HAP-1 (cell line): ENCODE measurements at regions not wholly inside any gene's neighbourhood (a gene's known extent, or its start where the extent isn't known, plus 50 kb on each side); places are given as distances from the start of the nearest gene placed in this dataset.
"Not testable (repeated sequence)": the region's sequence is repeated elsewhere in the genome, so short reads cannot be mapped to it uniquely, and the experiment has no call there.

Source experiments
- DNase-seq, 2 experiments: peaks; one replicate each; pipeline ENCODE4 v3.0.0-alpha.2; 2016 to 2020; ENCODE audit warnings: low spot score in 2 of 2
- H3K27me3 ChIP-seq: fragments of 250-450 bp; sonication (Bioruptor Pico); 2 replicates; pipeline ENCODE4 v1.5.1; 2020; ENCODE audit warnings: low read depth, mild to moderate bottlenecking, moderate library complexity
- H3K36me3 ChIP-seq: fragments of 250-450 bp; sonication (Bioruptor Pico); replicated peaks from 2 replicates; pipeline ENCODE4 v1.5.1; 2020; ENCODE audit warnings: mild to moderate bottlenecking
- H3K4me1 ChIP-seq: fragments of 250-450 bp; sonication (Bioruptor Pico); 2 replicates; pipeline ENCODE4 v1.5.1; 2020; ENCODE audit warnings: mild to moderate bottlenecking
- H3K4me3 ChIP-seq: fragments of 250-450 bp; sonication (Bioruptor Pico); 2 replicates; pipeline ENCODE4 v1.5.1; 2020; ENCODE audit warnings: mild to moderate bottlenecking, moderate library complexity
- H3K9me3 ChIP-seq: fragments of 250-450 bp; sonication (Bioruptor Pico); 2 replicates; pipeline ENCODE4 v1.5.1; 2020; ENCODE audit warnings: mild to moderate bottlenecking, moderate library complexity
- in situ Hi-C: fragments of 300-500 bp; cut with MboI; formaldehyde crosslinking; loops from 3 replicates; pipeline ENCODE4 v1.14.3; 2020; ENCODE audit warnings: low sequenced_read_pairs, inconsistent platforms, mixed read lengths

GRCh38 chr10:121368347-121369025, 229.8 kb downstream of the FGFR2 start:
- H3K4me1 ChIP-seq = peaks cover 4% of the 10 kb centered on the region
- H3K4me3 ChIP-seq = no peak overlapping the region
- no peaks in the 10 kb centered on the region for H3K9me3 ChIP-seq
- H3K27me3 ChIP-seq = no peaks in the 10 kb centered on the region
- H3K36me3 ChIP-seq = no peaks in the 10 kb centered on the region
- DNase-seq = peak; percentile 15
- in situ Hi-C loops = no loop called here

GRCh38 chr10:121369616-121370015, 228.6 kb downstream of the FGFR2 start:
- Histone ChIP-seq H3K9me3 (no peaks in the 10 kb centered on the region), H3K4me1 (peaks cover 7% of the 10 kb centered on the region), H3K4me3 (no peak overlapping the region), H3K27me3 (no peaks in the 10 kb centered on the region), H3K36me3 (no peaks in the 10 kb centered on the region)
- no peak for DNase-seq
- in situ Hi-C loops = no loop called here

GRCh38 chr10:121371836-121372235, 226.4 kb downstream of the FGFR2 start:
- no peaks in the 10 kb centered on the region for H3K27me3 ChIP-seq
- H3K4me1 ChIP-seq = peaks cover 19% of the 10 kb centered on the region
- DNase-seq = no peak
- in situ Hi-C loops = no loop called here
- H3K4me3 ChIP-seq = no peak overlapping the region
- H3K9me3 ChIP-seq = no peaks in the 10 kb centered on the region
- no peaks in the 10 kb centered on the region for H3K36me3 ChIP-seq

- no peaks in the 10 kb centered on the region for H3K27me3 ChIP-seq
- H3K4me3 ChIP-seq = no peak overlapping the region
- in situ Hi-C loops = no loop called here
- no peaks in the 10 kb centered on the region for H3K36me3 ChIP-seq
- DNase-seq = no peak
- peaks cover 18% of the 10 kb centered on the region for H3K4me1 ChIP-seq
- H3K9me3 ChIP-seq = no peaks in the 10 kb centered on the region
Measured at GRCh38 chr10:121373411-121373810, 224.8 kb downstream of the FGFR2 start.

GRCh38 chr10:121374121-121374520, 224.1 kb downstream of the FGFR2 start:
- H3K9me3 ChIP-seq = no peaks in the 10 kb centered on the region
- in situ Hi-C loops = no loop called here
- no peaks in the 10 kb centered on the region for H3K36me3 ChIP-seq
- DNase-seq = no peak
- peaks cover 15% of the 10 kb centered on the region for H3K4me1 ChIP-seq
- no peaks in the 10 kb centered on the region for H3K27me3 ChIP-seq
- no peak overlapping the region for H3K4me3 ChIP-seq

GRCh38 chr10:121375172-121375571, 223.1 kb downstream of the FGFR2 start:
- peak; percentile 48 to 96 for DNase-seq
- Histone ChIP-seq H3K9me3 (no peaks in the 10 kb centered on the region), H3K4me1 (peaks cover 15% of the 10 kb centered on the region), H3K36me3 (no peaks in the 10 kb centered on the region), H3K4me3 (no peak overlapping the region), H3K27me3 (no peaks in the 10 kb centered on the region)
- in situ Hi-C loops = no loop called here

GRCh38 chr10:121378251-121378801, 219.9 kb downstream of the FGFR2 start:
- Histone ChIP-seq H3K4me1 (peaks cover 15% of the 10 kb centered on the region), H3K9me3 (peaks cover 1% of the 10 kb centered on the region; the same call in 1 of the 2 replicates), H3K27me3 (no peaks in the 10 kb centered on the region), H3K36me3 (no peaks in the 10 kb centered on the region), H3K4me3 (no peak overlapping the region)
- in situ Hi-C loops = no loop called here
- DNase-seq = no peak

GRCh38 chr10:121379013-121379412, 219.2 kb downstream of the FGFR2 start:
- Histone ChIP-seq H3K36me3 (no peaks in the 10 kb centered on the region), H3K4me3 (no peak overlapping the region), H3K27me3 (no peaks in the 10 kb centered on the region), H3K4me1 (peaks cover 15% of the 10 kb centered on the region), H3K9me3 (peaks cover 3% of the 10 kb centered on the region; the same call in 1 of the 2 replicates)
- no peak for DNase-seq
- in situ Hi-C loops = no loop called here

- H3K9me3 ChIP-seq = peaks cover 3% of the 10 kb centered on the region; the same call in 1 of the 2 replicates
- H3K27me3 ChIP-seq = no peaks in the 10 kb centered on the region
- no peak overlapping the region for H3K4me3 ChIP-seq
- no peaks in the 10 kb centered on the region for H3K36me3 ChIP-seq
- H3K4me1 ChIP-seq = peaks cover 7% of the 10 kb centered on the region
- in situ Hi-C loops = no loop called here
- no peak for DNase-seq
Measured at GRCh38 chr10:121380211-121380610, 218.0 kb downstream of the FGFR2 start.

- in situ Hi-C loops, H3K4me3 ChIP-seq, H3K4me1 ChIP-seq: not testable (repeated sequence)
Measured at GRCh38 chr10:121382029-121382520, 216.2 kb downstream of the FGFR2 start.

GRCh38 chr10:121385136-121385535, 213.1 kb downstream of the FGFR2 start:
- H3K4me3 ChIP-seq = no peak overlapping the region
- H3K27me3 ChIP-seq = no peaks in the 10 kb centered on the region
- H3K9me3 ChIP-seq = peaks cover 3% of the 10 kb centered on the region; the same call in 1 of the 2 replicates
- no peaks in the 10 kb centered on the region for H3K36me3 ChIP-seq
- peaks cover 8% of the 10 kb centered on the region for H3K4me1 ChIP-seq
- no peak for DNase-seq
- in situ Hi-C loops = no loop called here

More at GRCh38 chr10:121382029-121382520, 216.2 kb downstream of the FGFR2 start:
- DNase-seq, H3K27me3 ChIP-seq, H3K36me3 ChIP-seq, H3K9me3 ChIP-seq: not testable (repeated sequence)

GRCh38 chr10:121392657-121393056, 205.6 kb downstream of the FGFR2 start:
- no peaks in the 10 kb centered on the region for H3K36me3 ChIP-seq
- DNase-seq = no peak
- H3K4me3 ChIP-seq = no peak overlapping the region
- H3K9me3 ChIP-seq = no peaks in the 10 kb centered on the region
- no peaks in the 10 kb centered on the region for H3K27me3 ChIP-seq
- peaks cover 13% of the 10 kb centered on the region for H3K4me1 ChIP-seq
- in situ Hi-C loops = no loop called here

GRCh38 chr10:121393522-121393921, 204.7 kb downstream of the FGFR2 start:
- Histone ChIP-seq H3K9me3 (no peaks in the 10 kb centered on the region), H3K4me3 (no peak overlapping the region), H3K36me3 (no peaks in the 10 kb centered on the region), H3K4me1 (peaks cover 13% of the 10 kb centered on the region), H3K27me3 (no peaks in the 10 kb centered on the region)
- in situ Hi-C loops = no loop called here
- DNase-seq = no peak

- H3K9me3 ChIP-seq, H3K36me3 ChIP-seq, H3K27me3 ChIP-seq, DNase-seq, in situ Hi-C loops, H3K4me1 ChIP-seq, H3K4me3 ChIP-seq: not testable (repeated sequence)
Measured at GRCh38 chr10:121400507-121400906, 197.7 kb downstream of the FGFR2 start.
